Mesothelial cell of epicardium (in vitro differentiated cells): ENCODE measurements at regions not wholly inside any gene's neighbourhood (a gene's known extent, or its start where the extent isn't known, plus 50 kb on each side); places are given as distances from the start of the nearest gene placed in this dataset.
A peak's percentile ranks its signal among the peaks of the same experiment; 100 is the strongest.
"Not testable (repeated sequence)": the region's sequence is repeated elsewhere in the genome, so short reads cannot be mapped to it uniquely, and the experiment has no call there.

ENCODE experiments used
- DNase-seq, 2 experiments: peaks; one replicate each; pipeline ENCODE4 v3.0.0; 2021; ENCODE audit warnings: low spot score in 2 of 2; ENCODE audit not compliant: unreplicated experiment in 2 of 2
- H3K27ac Mint-ChIP-seq: 2 replicates; pipeline ENCODE4 v1.8.0; 2021; ENCODE audit warnings: mixed read lengths
- H3K27me3 Mint-ChIP-seq: 2 replicates; pipeline ENCODE4 v1.8.0; 2021; ENCODE audit warnings: low read depth, mixed read lengths
- H3K36me3 Mint-ChIP-seq: 2 replicates; pipeline ENCODE4 v1.8.0; 2021; ENCODE audit warnings: mixed read lengths
- H3K4me1 Mint-ChIP-seq: 2 replicates; pipeline ENCODE4 v1.8.0; 2021; ENCODE audit warnings: mixed read lengths
- H3K4me3 Mint-ChIP-seq: 2 replicates; pipeline ENCODE4 v1.8.0; 2021; ENCODE audit warnings: mild to moderate bottlenecking, moderate library complexity, mixed read lengths
- H3K9me3 Mint-ChIP-seq: 2 replicates; pipeline ENCODE4 v1.8.0; 2021; ENCODE audit warnings: mixed read lengths
- CTCF ChIP-seq: fragments of 200-600 bp; sonication (generic); IDR thresholded peaks from one replicate; pipeline ENCODE4 v1.5.0; 2021; ENCODE audit warnings: antibody characterized with exemption; ENCODE audit not compliant: unreplicated experiment

GRCh38 chr2:234865040-234865439 is 86.8 kb upstream of the SH3BP4 start:
- no peak for TF ChIP-seq CTCF
- Mint-ChIP-seq H3K27ac (no peak overlapping the region), H3K4me3 (no peak overlapping the region), H3K27me3 (no peaks in the 10 kb centered on the region), H3K4me1 (peaks cover 21% of the 10 kb centered on the region), H3K36me3 (peaks cover 6% of the 10 kb centered on the region), H3K9me3 (peaks cover 16% of the 10 kb centered on the region)
- no peak for DNase-seq

GRCh38 chr2:234864506-234864905 is 87.3 kb upstream of the SH3BP4 start:
- H3K4me3 Mint-ChIP-seq: no peak overlapping the region
- H3K4me1 Mint-ChIP-seq: peaks cover 23% of the 10 kb centered on the region
- DNase-seq: no peak
- TF ChIP-seq CTCF: no peak
- H3K27me3 Mint-ChIP-seq: no peaks in the 10 kb centered on the region
- peaks cover 6% of the 10 kb centered on the region for H3K36me3 Mint-ChIP-seq
- no peak overlapping the region for H3K27ac Mint-ChIP-seq
- H3K9me3 Mint-ChIP-seq: peaks cover 16% of the 10 kb centered on the region

GRCh38 chr2:234863043-234863934 is 88.5 kb upstream of the SH3BP4 start:
- no peak for DNase-seq
- H3K4me3 Mint-ChIP-seq: no peak overlapping the region
- peaks cover 6% of the 10 kb centered on the region for H3K36me3 Mint-ChIP-seq
- no peak for TF ChIP-seq CTCF
- no peaks in the 10 kb centered on the region for H3K27me3 Mint-ChIP-seq
- peak overlapping the region; percentile 6 for H3K27ac Mint-ChIP-seq
- H3K9me3 Mint-ChIP-seq: peaks cover 15% of the 10 kb centered on the region
- H3K4me1 Mint-ChIP-seq: peaks cover 28% of the 10 kb centered on the region

GRCh38 chr2:234861841-234862735 is 89.7 kb upstream of the SH3BP4 start:
- DNase-seq: no peak
- Mint-ChIP-seq H3K4me1 (peaks cover 34% of the 10 kb centered on the region), H3K27me3 (no peaks in the 10 kb centered on the region), H3K27ac (peak overlapping the region; percentile 10), H3K4me3 (no peak overlapping the region), H3K9me3 (peaks cover 8% of the 10 kb centered on the region), H3K36me3 (peaks cover 3% of the 10 kb centered on the region)
- TF ChIP-seq CTCF: no peak

- not testable (repeated sequence) for H3K27ac Mint-ChIP-seq, H3K36me3 Mint-ChIP-seq, H3K4me3 Mint-ChIP-seq, H3K9me3 Mint-ChIP-seq, H3K27me3 Mint-ChIP-seq, DNase-seq
- H3K4me1 Mint-ChIP-seq: peaks cover 35% of the 10 kb centered on the region
Observed at GRCh38 chr2:234859330-234859872, 92.4 kb upstream of the SH3BP4 start.
